ENCODE measurements at regions not wholly inside any gene's neighbourhood (a gene's known extent, or its start where the extent isn't known, plus 50 kb on each side); places are given as distances from the start of the nearest gene placed in this dataset.

GRCh38 chr4:181874602-181875001 lies 368.6 kb upstream of the TENM3 start:
- Histone ChIP-seq H3K4me1 (ENCODE audit: insufficient read depth, low read length) (peaks cover 3% of the 10 kb centered on the region), H3K9me3 (ENCODE audit: insufficient read depth, low read depth, low read length) (no peaks in the 10 kb centered on the region), H3K27ac (ENCODE audit: low read depth, low read length) (no peak overlapping the region), H3K27me3 (ENCODE audit: insufficient read depth, low read length) (no peaks in the 10 kb centered on the region), H3K4me2 (ENCODE audit: low read length) (no peak overlapping the region), H3K79me2 (ENCODE audit: insufficient read depth, low read length) (no peaks in the 10 kb centered on the region), H4K20me1 (ENCODE audit: insufficient read depth, low read length) (no peaks in the 10 kb centered on the region), H3K9ac (ENCODE audit: low read length) (no peak overlapping the region), H3K4me3 (ENCODE audit: insufficient read depth, low read depth, low read length) (no peak overlapping the region), H2AFZ (ENCODE audit: low read depth, low read length) (peak overlapping the region; percentile 38), H3K36me3 (ENCODE audit: insufficient read depth, low read length) (no peaks in the 10 kb centered on the region)
- no peak for FAIRE-seq
- TF ChIP-seq CTCF (IDR thresholded peaks at IDR 0.05; ENCODE audit: insufficient read depth, low read depth, low read length) (no peak), EZH2 (IDR thresholded peaks at IDR 0.05; ENCODE audit: insufficient read depth, low read length) (no peak)
- H3K27ac Mint-ChIP-seq (ENCODE audit: unreplicated experiment), result no peak overlapping the region
- H3K9me3 Mint-ChIP-seq (ENCODE audit: unreplicated experiment), result no peaks in the 10 kb centered on the region
- DNase-seq (ENCODE audit: low read depth), result no peak
- no peaks in the 10 kb centered on the region for H3K27me3 Mint-ChIP-seq (ENCODE audit: low read depth, unreplicated experiment)
- peaks cover 7% of the 10 kb centered on the region for H3K4me1 Mint-ChIP-seq (ENCODE audit: low read depth, unreplicated experiment)
- no peaks in the 10 kb centered on the region for H3K36me3 Mint-ChIP-seq (ENCODE audit: low read depth, unreplicated experiment)
- no peak overlapping the region for H3K4me3 Mint-ChIP-seq (ENCODE audit: unreplicated experiment)

GRCh38 chr4:181877329-181877848 lies 365.8 kb upstream of the TENM3 start:
- no peak overlapping the region for H3K27ac ChIP-seq (ENCODE audit: low read depth, low read length)
- no peaks in the 10 kb centered on the region for H3K36me3 ChIP-seq (ENCODE audit: insufficient read depth, low read length)
- Mint-ChIP-seq H3K27ac (ENCODE audit: unreplicated experiment) (peak overlapping the region; percentile 66), H3K27me3 (ENCODE audit: low read depth, unreplicated experiment) (no peaks in the 10 kb centered on the region), H3K4me1 (ENCODE audit: low read depth, unreplicated experiment) (peaks cover 9% of the 10 kb centered on the region), H3K4me3 (ENCODE audit: unreplicated experiment) (no peak overlapping the region), H3K36me3 (ENCODE audit: low read depth, unreplicated experiment) (no peaks in the 10 kb centered on the region), H3K9me3 (ENCODE audit: unreplicated experiment) (no peaks in the 10 kb centered on the region)
- H3K9me3 ChIP-seq (ENCODE audit: insufficient read depth, low read depth, low read length), result no peaks in the 10 kb centered on the region
- no peak for TF ChIP-seq CTCF (IDR thresholded peaks at IDR 0.05; ENCODE audit: insufficient read depth, low read depth, low read length)
- TF ChIP-seq EZH2 (IDR thresholded peaks at IDR 0.05; ENCODE audit: insufficient read depth, low read length), result no peak
- no peaks in the 10 kb centered on the region for H3K79me2 ChIP-seq (ENCODE audit: insufficient read depth, low read length)
- H3K4me3 ChIP-seq (ENCODE audit: insufficient read depth, low read depth, low read length), result no peak overlapping the region
- FAIRE-seq (no peak), DNase-seq (ENCODE audit: low read depth) (peak; percentile 93)
- no peak overlapping the region for H3K4me2 ChIP-seq (ENCODE audit: low read length)
- H3K27me3 ChIP-seq (ENCODE audit: insufficient read depth, low read length), result no peaks in the 10 kb centered on the region
- H3K4me1 ChIP-seq (ENCODE audit: insufficient read depth, low read length), result peaks cover 3% of the 10 kb centered on the region
- no peak overlapping the region for H3K9ac ChIP-seq (ENCODE audit: low read length)
- H4K20me1 ChIP-seq (ENCODE audit: insufficient read depth, low read length), result no peaks in the 10 kb centered on the region
- H2AFZ ChIP-seq (ENCODE audit: low read depth, low read length), result no peak overlapping the region

- Histone ChIP-seq H2AFZ (ENCODE audit: low read depth, low read length) (no peak overlapping the region), H3K4me3 (ENCODE audit: insufficient read depth, low read depth, low read length) (no peak overlapping the region), H3K27me3 (ENCODE audit: insufficient read depth, low read length) (no peaks in the 10 kb centered on the region), H4K20me1 (ENCODE audit: insufficient read depth, low read length) (no peaks in the 10 kb centered on the region), H3K36me3 (ENCODE audit: insufficient read depth, low read length) (no peaks in the 10 kb centered on the region), H3K4me1 (ENCODE audit: insufficient read depth, low read length) (no peaks in the 10 kb centered on the region), H3K79me2 (ENCODE audit: insufficient read depth, low read length) (no peaks in the 10 kb centered on the region), H3K27ac (ENCODE audit: low read depth, low read length) (no peak overlapping the region), H3K4me2 (ENCODE audit: low read length) (no peak overlapping the region), H3K9me3 (ENCODE audit: insufficient read depth, low read depth, low read length) (no peaks in the 10 kb centered on the region), H3K9ac (ENCODE audit: low read length) (no peak overlapping the region)
- no peak overlapping the region for H3K4me3 Mint-ChIP-seq (ENCODE audit: unreplicated experiment)
- TF ChIP-seq EZH2 (IDR thresholded peaks at IDR 0.05; ENCODE audit: insufficient read depth, low read length), result no peak
- TF ChIP-seq CTCF (IDR thresholded peaks at IDR 0.05; ENCODE audit: insufficient read depth, low read depth, low read length), result no peak
- H3K36me3 Mint-ChIP-seq (ENCODE audit: low read depth, unreplicated experiment), result no peaks in the 10 kb centered on the region
- DNase-seq (ENCODE audit: low read depth) (no peak), FAIRE-seq (no peak)
- H3K9me3 Mint-ChIP-seq (ENCODE audit: unreplicated experiment), result peaks cover under 1% of the 10 kb centered on the region
- H3K4me1 Mint-ChIP-seq (ENCODE audit: low read depth, unreplicated experiment), result no peaks in the 10 kb centered on the region
- H3K27ac Mint-ChIP-seq (ENCODE audit: unreplicated experiment), result no peak overlapping the region
- no peaks in the 10 kb centered on the region for H3K27me3 Mint-ChIP-seq (ENCODE audit: low read depth, unreplicated experiment)
Measured at GRCh38 chr4:181890031-181890430, 353.2 kb upstream of the TENM3 start.
